ENCODE measurements at regions not wholly inside any gene's neighbourhood (a gene's known extent, or its start where the extent isn't known, plus 50 kb on each side); places are given as distances from the start of the nearest gene placed in this dataset.

DNA sequence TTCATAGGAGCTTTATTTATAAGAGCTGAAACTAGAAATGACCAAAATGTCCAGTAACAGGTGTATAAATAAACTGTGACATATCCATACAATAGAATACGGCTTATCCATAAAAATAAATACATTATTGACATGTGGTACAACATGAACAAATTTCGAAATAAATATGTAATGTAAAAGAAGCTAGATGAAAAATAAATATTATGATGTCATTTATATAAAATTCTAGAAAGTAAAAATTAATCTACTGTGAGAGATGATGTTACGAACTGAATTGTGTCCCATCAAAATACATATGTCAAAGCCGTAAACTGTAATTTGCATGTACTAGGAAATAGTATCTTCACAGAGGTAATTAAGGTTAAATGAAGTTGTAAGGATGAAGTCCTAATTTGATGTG, 1104.9 kb downstream of the NSUN3 start:
- DNase-seq (no peak), ATAC-seq (ENCODE audit: insufficient read depth, low read depth) (no peak)
- no peaks in the 10 kb centered on the region for H3K79me2 ChIP-seq (ENCODE audit: insufficient read depth, low read length)
- H3K36me3 ChIP-seq (ENCODE audit: insufficient read depth, low read length), result no peaks in the 10 kb centered on the region
- TF ChIP-seq EZH2 (IDR thresholded peaks at IDR 0.05; ENCODE audit: borderline replicate concordance, low read depth, low read length, severe bottlenecking), result no peak
- TF ChIP-seq, protein P1, sequence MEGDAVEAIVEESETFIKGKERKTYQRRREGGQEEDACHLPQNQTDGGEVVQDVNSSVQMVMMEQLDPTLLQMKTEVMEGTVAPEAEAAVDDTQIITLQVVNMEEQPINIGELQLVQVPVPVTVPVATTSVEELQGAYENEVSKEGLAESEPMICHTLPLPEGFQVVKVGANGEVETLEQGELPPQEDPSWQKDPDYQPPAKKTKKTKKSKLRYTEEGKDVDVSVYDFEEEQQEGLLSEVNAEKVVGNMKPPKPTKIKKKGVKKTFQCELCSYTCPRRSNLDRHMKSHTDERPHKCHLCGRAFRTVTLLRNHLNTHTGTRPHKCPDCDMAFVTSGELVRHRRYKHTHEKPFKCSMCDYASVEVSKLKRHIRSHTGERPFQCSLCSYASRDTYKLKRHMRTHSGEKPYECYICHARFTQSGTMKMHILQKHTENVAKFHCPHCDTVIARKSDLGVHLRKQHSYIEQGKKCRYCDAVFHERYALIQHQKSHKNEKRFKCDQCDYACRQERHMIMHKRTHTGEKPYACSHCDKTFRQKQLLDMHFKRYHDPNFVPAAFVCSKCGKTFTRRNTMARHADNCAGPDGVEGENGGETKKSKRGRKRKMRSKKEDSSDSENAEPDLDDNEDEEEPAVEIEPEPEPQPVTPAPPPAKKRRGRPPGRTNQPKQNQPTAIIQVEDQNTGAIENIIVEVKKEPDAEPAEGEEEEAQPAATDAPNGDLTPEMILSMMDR (IDR thresholded peaks at IDR 0.05; ENCODE audit: borderline replicate concordance, extremely low read depth, low read length, poor library complexity, severe bottlenecking), result no peak
- H3K4me2 ChIP-seq (ENCODE audit: insufficient read depth, low read length), result no peak overlapping the region
- no peak overlapping the region for H3K9ac ChIP-seq (ENCODE audit: low read depth, low read length)
- H3K27ac ChIP-seq (ENCODE audit: low read length), result no peak overlapping the region
- H3K4me3 ChIP-seq (ENCODE audit: low read depth in 1 of 2, low read length in 2 of 2), result no peak overlapping the region
- H3K27me3 ChIP-seq (ENCODE audit: insufficient read depth, low read length, poor library complexity), result no peaks in the 10 kb centered on the region
- H2AFZ ChIP-seq (ENCODE audit: low read depth, low read length), result no peak overlapping the region
- H3K4me1 ChIP-seq (ENCODE audit: insufficient read depth, low read length), result no peaks in the 10 kb centered on the region
- H4K20me1 ChIP-seq (ENCODE audit: insufficient read depth, low read length), result no peaks in the 10 kb centered on the region
- no peaks in the 10 kb centered on the region for H3K9me3 ChIP-seq (ENCODE audit: insufficient read depth, low read length, severe bottlenecking)

DNA sequence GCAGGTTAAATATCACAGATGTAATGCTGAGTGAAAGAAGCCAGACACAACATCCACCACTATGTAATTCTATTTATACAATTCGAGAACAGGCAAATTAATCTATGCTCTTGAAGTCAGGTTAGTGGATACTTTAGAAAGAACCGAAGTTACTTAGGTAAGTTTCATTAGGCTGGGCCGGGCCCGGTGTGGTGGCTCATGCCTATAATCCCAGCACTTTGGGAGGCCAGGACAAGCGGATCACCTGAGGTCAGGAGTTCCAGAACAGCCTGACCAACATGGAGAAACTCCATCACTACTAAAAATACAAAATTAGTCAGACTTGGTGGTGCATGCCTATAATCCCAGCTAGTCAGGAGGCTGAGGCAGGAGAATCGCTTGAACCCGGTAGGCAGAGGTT, 1105.7 kb downstream of the NSUN3 start:
- ATAC-seq (ENCODE audit: insufficient read depth, low read depth), result no peak
- no peak overlapping the region for H3K4me2 ChIP-seq (ENCODE audit: insufficient read depth, low read length)

DNA sequence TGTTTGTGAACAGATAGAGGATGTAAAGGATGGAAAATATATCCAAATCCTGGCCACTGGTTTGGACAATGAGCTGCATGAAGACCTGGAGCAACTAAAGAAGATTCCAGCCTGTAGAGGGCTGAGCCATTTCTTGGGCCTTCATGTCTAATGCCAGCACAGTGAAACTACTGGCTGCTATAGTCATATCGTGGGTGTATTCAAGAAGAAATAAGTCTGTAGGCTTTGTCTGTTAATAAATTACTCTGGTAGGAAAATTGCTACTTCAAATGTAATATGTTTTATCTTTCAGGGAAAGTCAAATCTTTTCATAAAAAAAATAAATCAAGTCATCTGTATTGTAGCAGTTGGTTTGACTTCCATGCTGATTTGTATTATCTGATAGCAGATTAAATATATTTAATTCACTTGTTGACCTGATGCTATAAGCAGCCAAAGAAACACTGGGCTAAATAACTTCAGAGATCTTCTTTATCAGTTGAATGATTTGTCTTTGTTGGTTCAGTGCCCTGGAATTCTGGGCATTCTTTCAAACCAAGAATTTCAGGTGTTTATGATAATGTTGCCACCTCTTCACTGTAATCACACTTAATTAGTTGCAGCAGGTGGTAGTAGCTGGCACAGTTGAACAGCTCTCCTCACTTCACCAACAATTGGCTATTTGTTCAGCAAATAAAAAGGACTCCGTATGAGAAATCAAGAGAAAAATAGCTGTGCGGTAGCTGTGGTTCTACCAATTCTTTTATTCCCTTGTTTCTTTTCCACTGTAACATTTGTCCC, 1109.5 kb downstream of the NSUN3 start:
- no peaks in the 10 kb centered on the region for H3K36me3 ChIP-seq (ENCODE audit: insufficient read depth, low read length)
- no peak for TF ChIP-seq EZH2 (IDR thresholded peaks at IDR 0.05; ENCODE audit: borderline replicate concordance, low read depth, low read length, severe bottlenecking)
- TF ChIP-seq, protein P1 (IDR thresholded peaks at IDR 0.05; ENCODE audit: borderline replicate concordance, extremely low read depth, low read length, poor library complexity, severe bottlenecking), result no peak
- H4K20me1 ChIP-seq (ENCODE audit: insufficient read depth, low read length), result no peaks in the 10 kb centered on the region
- no peak overlapping the region for H2AFZ ChIP-seq (ENCODE audit: low read depth, low read length)
- H3K79me2 ChIP-seq (ENCODE audit: insufficient read depth, low read length), result no peaks in the 10 kb centered on the region
- H3K27me3 ChIP-seq (ENCODE audit: insufficient read depth, low read length, poor library complexity), result no peaks in the 10 kb centered on the region
- no peak overlapping the region for H3K9ac ChIP-seq (ENCODE audit: low read depth, low read length)
- H3K27ac ChIP-seq (ENCODE audit: low read length), result no peak overlapping the region
- H3K4me1 ChIP-seq (ENCODE audit: insufficient read depth, low read length), result no peaks in the 10 kb centered on the region
- no peak for DNase-seq
- H3K4me3 ChIP-seq (ENCODE audit: low read depth in 1 of 2, low read length in 2 of 2), result no peak overlapping the region
- no peak for ATAC-seq (ENCODE audit: insufficient read depth, low read depth)
- H3K4me2 ChIP-seq (ENCODE audit: insufficient read depth, low read length), result no peak overlapping the region
- no peaks in the 10 kb centered on the region for H3K9me3 ChIP-seq (ENCODE audit: insufficient read depth, low read length, severe bottlenecking)

More for the DNA sequence above, 1105.7 kb downstream of the NSUN3 start:
- Histone ChIP-seq H4K20me1 (ENCODE audit: insufficient read depth, low read length) (no peaks in the 10 kb centered on the region), H3K4me1 (ENCODE audit: insufficient read depth, low read length) (no peaks in the 10 kb centered on the region), H2AFZ (ENCODE audit: low read depth, low read length) (no peak overlapping the region), H3K4me3 (ENCODE audit: low read depth in 1 of 2, low read length in 2 of 2) (no peak overlapping the region), H3K9ac (ENCODE audit: low read depth, low read length) (no peak overlapping the region), H3K27me3 (ENCODE audit: insufficient read depth, low read length, poor library complexity) (no peaks in the 10 kb centered on the region), H3K9me3 (ENCODE audit: insufficient read depth, low read length, severe bottlenecking) (no peaks in the 10 kb centered on the region), H3K27ac (ENCODE audit: low read length) (no peak overlapping the region), H3K36me3 (ENCODE audit: insufficient read depth, low read length) (no peaks in the 10 kb centered on the region), H3K79me2 (ENCODE audit: insufficient read depth, low read length) (no peaks in the 10 kb centered on the region)
- no peak for DNase-seq
- TF ChIP-seq EZH2 (IDR thresholded peaks at IDR 0.05; ENCODE audit: borderline replicate concordance, low read depth, low read length, severe bottlenecking), result no peak
- TF ChIP-seq, protein P1 (IDR thresholded peaks at IDR 0.05; ENCODE audit: borderline replicate concordance, extremely low read depth, low read length, poor library complexity, severe bottlenecking), result no peak

Data from DND-41 (cell line).